Liver (tissue), 8 donors: ENCODE measurements at regions not wholly inside any gene's neighbourhood (a gene's known extent, or its start where the extent isn't known, plus 50 kb on each side); places are given as distances from the start of the nearest gene placed in this dataset.

ENCODE experiments used
- DNase-seq: peaks from one replicate; pipeline ENCODE4 v3.0.0-alpha.2; 2017; ENCODE audit warnings: low spot score
- H3K27ac ChIP-seq, 2 donors: one replicate each; pipeline ENCODE4 v1.7.0; 2013; ENCODE audit warnings: inconsistent platforms in 2 of 2, low read length in 2 of 2, control low read depth in 1 of 2, low read depth in 1 of 2, mild to moderate bottlenecking in 1 of 2
- H3K27me3 ChIP-seq, 4 donors: one replicate each; pipeline versions ENCODE4 v1.6.1 to v1.7.0; 2013; ENCODE audit warnings: low read length in 3 of 4, inconsistent platforms in 1 of 4, mild to moderate bottlenecking in 1 of 4, moderate library complexity in 1 of 4; ENCODE audit not compliant: control insufficient read depth in 4 of 4, insufficient read depth in 4 of 4
- H3K36me3 ChIP-seq, 4 donors: one replicate each; pipeline versions ENCODE4 v1.6.1 to v1.7.0; 2013; ENCODE audit warnings: low read length in 3 of 4, mild to moderate bottlenecking in 3 of 4, low read depth in 1 of 4, moderate library complexity in 1 of 4; ENCODE audit not compliant: control insufficient read depth in 4 of 4, insufficient read depth in 3 of 4
- H3K4me1 ChIP-seq, 4 donors: one replicate each; pipeline versions ENCODE4 v1.6.1 to v1.7.0; 2013; ENCODE audit warnings: low read length in 3 of 4, mild to moderate bottlenecking in 3 of 4, moderate library complexity in 1 of 4; ENCODE audit not compliant: control insufficient read depth in 4 of 4, insufficient read depth in 4 of 4
- H3K4me3 ChIP-seq, 3 donors: one replicate each; pipeline versions ENCODE4 v1.6.1 to v1.7.0; 2013; ENCODE audit warnings: low read length in 3 of 3, control low read depth in 1 of 3, low read depth in 1 of 3, mild to moderate bottlenecking in 1 of 3
- H3K9ac ChIP-seq, 2 donors: one replicate each; pipeline ENCODE4 v1.7.0; 2013; ENCODE audit warnings: low read length in 2 of 2, mild to moderate bottlenecking in 2 of 2, moderate library complexity in 2 of 2, control low read depth in 1 of 2, low read depth in 1 of 2
- H3K9me3 ChIP-seq, 4 donors: one replicate each; pipeline versions ENCODE4 v1.6.1 to v1.7.0; 2013; ENCODE audit warnings: low read length in 3 of 4; ENCODE audit not compliant: control insufficient read depth in 4 of 4
- ATF3 ChIP-seq: IDR thresholded peaks from 2 replicates; pipeline ENCODE4 v1.6.1; 2016; ENCODE audit warnings: antibody characterized with exemption
- CTCF ChIP-seq: fragments of 150-350 bp; IDR thresholded peaks from 2 replicates; pipeline ENCODE4 v1.5.1; 2017; ENCODE audit warnings: improper control_type of control experiment, low read depth, low read length; ENCODE audit not compliant: missing input control
- FOXA1 ChIP-seq: IDR thresholded peaks from 2 replicates; pipeline ENCODE4 v1.6.1; 2016; ENCODE audit warnings: antibody characterized with exemption
- FOXA2 ChIP-seq: IDR thresholded peaks from 2 replicates; pipeline ENCODE4 v1.6.1; 2016; ENCODE audit warnings: antibody characterized with exemption
- GABPA ChIP-seq, 2 donors: IDR thresholded peaks in 1 of 2; conservative IDR thresholded peaks in 1 of 2; 2 replicates each; pipeline ENCODE4 v1.6.1; 2016; ENCODE audit warnings: antibody characterized with exemption in 2 of 2, mild to moderate bottlenecking in 1 of 2, moderate library complexity in 1 of 2
- HNF4A ChIP-seq, 2 donors: conservative IDR thresholded peaks; 2 replicates each; pipeline ENCODE4 v1.6.1; 2016; ENCODE audit warnings: antibody characterized with exemption in 2 of 2, mild to moderate bottlenecking in 2 of 2
- HNF4G ChIP-seq: IDR thresholded peaks from 2 replicates; pipeline ENCODE4 v1.6.1; 2016; ENCODE audit warnings: antibody characterized with exemption
- JUND ChIP-seq, 2 donors: IDR thresholded peaks; 2 replicates each; pipeline ENCODE4 v1.6.1; 2016; ENCODE audit warnings: antibody characterized with exemption in 2 of 2
- MAX ChIP-seq: IDR thresholded peaks from 2 replicates; pipeline ENCODE4 v1.6.1; 2016; ENCODE audit warnings: antibody characterized with exemption
- NR2F2 ChIP-seq: IDR thresholded peaks from 2 replicates; pipeline ENCODE4 v1.6.1; 2016; ENCODE audit warnings: antibody characterized with exemption
- RAD21 ChIP-seq, 2 donors: IDR thresholded peaks; 2 replicates each; pipeline ENCODE4 v1.6.1; 2016; ENCODE audit warnings: antibody characterized with exemption in 2 of 2, mild to moderate bottlenecking in 2 of 2
- REST ChIP-seq: IDR thresholded peaks from 2 replicates; pipeline ENCODE4 v1.6.1; 2016; ENCODE audit warnings: antibody characterized with exemption, mild to moderate bottlenecking
- RXRA ChIP-seq, 2 donors: IDR thresholded peaks; 2 replicates each; pipeline ENCODE4 v1.6.1; 2017 to 2018; ENCODE audit warnings: antibody characterized with exemption in 2 of 2, mild to moderate bottlenecking in 1 of 2
- SP1 ChIP-seq: IDR thresholded peaks from 2 replicates; pipeline ENCODE4 v1.6.1; 2018; ENCODE audit warnings: antibody characterized with exemption, mild to moderate bottlenecking
- TAF1 ChIP-seq: conservative IDR thresholded peaks from 2 replicates; pipeline ENCODE4 v1.6.1; 2016; ENCODE audit warnings: antibody characterized with exemption, mild to moderate bottlenecking
- YY1 ChIP-seq: IDR thresholded peaks from 2 replicates; pipeline ENCODE4 v1.6.1; 2016; ENCODE audit warnings: antibody characterized with exemption, mild to moderate bottlenecking
- WGBS: extraction: QIAGEN DNeasy Blood & Tissue Kit; methylation state at CpG from one replicate; pipeline ENCODE4 v1.1.7; 2013; 5-methylcytosine and 5-hydroxymethylcytosine counted together
- donor health status: healthy.
- donor health status: healthy.
- donor health status: healthy.
- donor health status: healthy.
- donor health status: healthy.

GRCh38 chr20:55166063-55166462 is 690.7 kb downstream of the DOK5 start:
- H3K4me3 ChIP-seq, result no peak overlapping the region
- no peak overlapping the region for H3K9ac ChIP-seq
- no peak for DNase-seq
- 51% methylated on average over 2 of the region's 2 CpGs for WGBS
- H3K27ac ChIP-seq, result no peak overlapping the region
- TF ChIP-seq JUND (IDR thresholded peaks at IDR 0.05), result no peak
- TF ChIP-seq FOXA1, result no peak
- TF ChIP-seq NR2F2, result no peak
- no peak for TF ChIP-seq RXRA (IDR thresholded peaks at IDR 0.05)
- no peak for TF ChIP-seq RAD21 (IDR thresholded peaks at IDR 0.05)
- TF ChIP-seq HNF4G, result no peak
- H3K36me3 ChIP-seq, result no peaks in the 10 kb centered on the region
- no peaks in the 10 kb centered on the region for H3K27me3 ChIP-seq
- no peaks in the 10 kb centered on the region for H3K9me3 ChIP-seq
- no peaks in the 10 kb centered on the region for H3K4me1 ChIP-seq

- Histone ChIP-seq H3K27me3 (no peaks in the 10 kb centered on the region), H3K9me3 (peaks cover 0 to 4% (median 0%) of the 10 kb centered on the region in 4 donors), H3K9ac (no peak overlapping the region), H3K4me3 (no peak overlapping the region), H3K27ac (no peak overlapping the region), H3K36me3 (no peaks in the 10 kb centered on the region), H3K4me1 (no peaks in the 10 kb centered on the region)
- TF ChIP-seq ATF3 (no peak), JUND (IDR thresholded peaks at IDR 0.05) (no peak), NR2F2 (no peak), FOXA2 (no peak), HNF4A (conservative IDR thresholded peaks at IDR 0.05) (no peak), TAF1 (no peak), REST (no peak), RXRA (IDR thresholded peaks at IDR 0.05) (no peak), CTCF (no peak), FOXA1 (no peak), YY1 (no peak), SP1 (no peak), RAD21 (IDR thresholded peaks at IDR 0.05) (no peak)
- no peak for DNase-seq
- WGBS, result 67% methylated on average over 1 of the region's 1 CpG
These were observed 685.6 kb downstream of the DOK5 start for GRCh38 chr20:55160996-55161395.

GRCh38 chr20:55160037-55160436 is 684.6 kb downstream of the DOK5 start:
- no peaks in the 10 kb centered on the region for H3K36me3 ChIP-seq
- 59% methylated on average over 3 of the region's 3 CpGs for WGBS
- no peak overlapping the region for H3K9ac ChIP-seq
- H3K4me1 ChIP-seq, result no peaks in the 10 kb centered on the region
- no peak overlapping the region for H3K4me3 ChIP-seq
- no peak for DNase-seq
- peaks cover 0 to 4% (median 0%) of the 10 kb centered on the region in 4 donors for H3K9me3 ChIP-seq
- H3K27ac ChIP-seq, result no peak overlapping the region
- no peaks in the 10 kb centered on the region for H3K27me3 ChIP-seq
- no peak for TF ChIP-seq CTCF
- no peak for TF ChIP-seq FOXA2
- no peak for TF ChIP-seq YY1
- TF ChIP-seq GABPA (IDR thresholded peaks at IDR 0.05 in 1 of 2, conservative IDR thresholded peaks at IDR 0.05 in 1 of 2), result no peak
- no peak for TF ChIP-seq TAF1
- no peak for TF ChIP-seq RXRA (IDR thresholded peaks at IDR 0.05)
- TF ChIP-seq HNF4G, result no peak
- TF ChIP-seq FOXA1, result no peak
- TF ChIP-seq MAX, result no peak
- TF ChIP-seq RAD21 (IDR thresholded peaks at IDR 0.05), result no peak
- TF ChIP-seq SP1, result no peak
- TF ChIP-seq HNF4A (conservative IDR thresholded peaks at IDR 0.05), result no peak
